ENCODE measurements at regions not wholly inside any gene's neighbourhood (a gene's known extent, or its start where the extent isn't known, plus 50 kb on each side); places are given as distances from the start of the nearest gene placed in this dataset.

DNA sequence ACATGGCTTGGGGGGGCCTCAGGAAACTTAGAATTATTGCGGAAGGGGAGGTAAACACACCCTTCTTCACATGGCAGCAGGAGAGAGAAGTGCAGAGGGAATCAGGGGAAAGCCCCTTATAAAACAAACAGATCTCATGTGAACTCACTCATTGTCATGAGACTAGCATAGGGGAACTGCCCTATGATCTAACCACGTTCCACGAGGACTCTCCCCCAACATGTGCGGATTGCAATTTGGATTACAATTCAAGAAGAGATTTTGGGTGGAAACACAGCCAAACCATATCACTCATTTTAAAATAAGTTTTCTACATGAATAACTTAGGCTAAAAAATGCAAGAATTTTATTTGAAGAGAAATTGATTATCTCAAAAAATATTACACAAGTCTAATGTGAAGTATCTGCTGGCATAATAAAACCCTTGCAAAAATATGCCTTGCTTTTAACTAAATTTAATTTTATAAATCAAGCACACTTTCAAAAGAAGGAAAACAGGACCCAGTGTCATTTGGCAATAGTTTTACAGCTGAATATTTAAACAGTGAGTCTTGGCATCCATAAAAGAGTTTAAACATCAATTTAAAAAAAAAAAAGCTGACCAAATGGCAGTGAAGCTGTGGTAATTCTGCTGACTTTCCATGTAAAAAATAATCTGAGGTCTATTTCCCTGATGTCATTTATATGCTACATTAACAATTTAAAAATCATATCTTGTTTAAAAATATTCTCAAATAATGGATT, 1057.2 kb downstream of the NAALADL2 start:
- peaks cover 10% of the 10 kb centered on the region for H3K9me3 Mint-ChIP-seq
- H3K4me3 Mint-ChIP-seq, result no peak overlapping the region
- no peak overlapping the region for H3K27ac Mint-ChIP-seq
- H3K27me3 Mint-ChIP-seq, result no peaks in the 10 kb centered on the region
- H3K36me3 Mint-ChIP-seq (ENCODE audit: low read depth), result no peaks in the 10 kb centered on the region
- DNase-seq, result no peak
- no peaks in the 10 kb centered on the region for H3K4me1 Mint-ChIP-seq (ENCODE audit: low read depth)

DNA sequence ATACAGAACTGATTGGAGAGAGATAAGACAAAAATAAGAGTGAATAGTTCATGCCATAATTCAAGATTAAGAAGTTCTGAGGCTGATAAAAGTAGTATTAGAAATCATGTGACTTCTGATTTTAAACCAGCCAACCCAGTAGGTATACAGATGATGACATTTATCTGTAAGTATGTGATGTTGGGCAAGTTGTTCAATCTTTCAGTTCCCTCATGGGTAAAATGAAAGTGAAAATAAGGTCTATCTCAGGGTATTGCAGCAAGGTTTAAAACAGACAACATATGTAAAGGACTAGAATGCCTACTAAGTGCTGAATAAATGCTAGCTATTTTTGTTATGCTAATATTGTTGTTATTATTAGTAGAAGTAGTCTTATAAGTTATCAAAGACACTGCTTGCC, 1055.7 kb downstream of the NAALADL2 start:
- Mint-ChIP-seq H3K36me3 (ENCODE audit: low read depth) (no peaks in the 10 kb centered on the region), H3K4me1 (ENCODE audit: low read depth) (no peaks in the 10 kb centered on the region), H3K4me3 (no peak overlapping the region), H3K9me3 (peaks cover 7% of the 10 kb centered on the region), H3K27ac (no peak overlapping the region), H3K27me3 (no peaks in the 10 kb centered on the region)
- DNase-seq, result no peak

DNA sequence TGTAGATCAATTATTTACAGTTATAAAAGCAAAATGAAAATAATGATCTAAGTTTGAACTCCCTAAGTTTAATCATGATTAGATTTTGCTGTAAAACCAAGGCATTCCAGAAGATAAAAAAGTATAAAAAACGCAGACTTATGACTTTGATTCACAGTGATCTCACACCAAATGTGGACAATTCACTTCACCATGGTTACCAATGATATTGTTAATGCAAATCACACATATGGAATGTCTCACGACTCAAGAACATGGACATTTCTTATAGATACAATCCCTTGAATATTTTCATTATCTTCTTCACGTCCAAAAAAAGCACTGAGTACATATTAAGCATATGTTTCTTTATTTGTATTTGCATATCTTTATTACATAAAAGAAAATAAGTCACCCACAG, 1054.2 kb downstream of the NAALADL2 start:
- H3K27ac Mint-ChIP-seq, result no peak overlapping the region
- peaks cover 5% of the 10 kb centered on the region for H3K9me3 Mint-ChIP-seq
- no peaks in the 10 kb centered on the region for H3K27me3 Mint-ChIP-seq
- H3K4me3 Mint-ChIP-seq, result no peak overlapping the region
- H3K4me1 Mint-ChIP-seq (ENCODE audit: low read depth), result no peaks in the 10 kb centered on the region
- no peak for DNase-seq
- H3K36me3 Mint-ChIP-seq (ENCODE audit: low read depth), result no peaks in the 10 kb centered on the region

DNA sequence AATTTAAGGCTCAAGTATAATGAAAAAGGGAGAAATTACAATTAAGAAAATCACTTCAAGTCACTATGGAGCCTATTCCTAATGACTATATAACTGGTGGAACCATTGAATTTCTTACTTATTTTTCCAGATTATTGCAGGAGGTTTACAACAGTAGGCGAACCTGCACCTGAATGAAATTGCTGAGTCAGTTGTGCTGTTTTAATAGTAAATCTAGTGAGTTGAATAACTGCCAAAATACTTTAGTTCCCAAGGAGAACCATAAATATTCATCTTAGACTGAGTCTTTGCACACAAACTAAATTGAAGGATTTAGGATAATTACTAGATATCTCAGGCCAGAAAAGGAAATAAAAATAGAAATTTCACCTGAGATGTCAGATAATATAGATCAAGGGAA, 1052.8 kb downstream of the NAALADL2 start:
- no peak for DNase-seq
- H3K27ac Mint-ChIP-seq, result no peak overlapping the region
- H3K4me3 Mint-ChIP-seq, result no peak overlapping the region
- no peaks in the 10 kb centered on the region for H3K27me3 Mint-ChIP-seq
- peaks cover 5% of the 10 kb centered on the region for H3K9me3 Mint-ChIP-seq
- no peaks in the 10 kb centered on the region for H3K4me1 Mint-ChIP-seq (ENCODE audit: low read depth)
- no peaks in the 10 kb centered on the region for H3K36me3 Mint-ChIP-seq (ENCODE audit: low read depth)

DNA sequence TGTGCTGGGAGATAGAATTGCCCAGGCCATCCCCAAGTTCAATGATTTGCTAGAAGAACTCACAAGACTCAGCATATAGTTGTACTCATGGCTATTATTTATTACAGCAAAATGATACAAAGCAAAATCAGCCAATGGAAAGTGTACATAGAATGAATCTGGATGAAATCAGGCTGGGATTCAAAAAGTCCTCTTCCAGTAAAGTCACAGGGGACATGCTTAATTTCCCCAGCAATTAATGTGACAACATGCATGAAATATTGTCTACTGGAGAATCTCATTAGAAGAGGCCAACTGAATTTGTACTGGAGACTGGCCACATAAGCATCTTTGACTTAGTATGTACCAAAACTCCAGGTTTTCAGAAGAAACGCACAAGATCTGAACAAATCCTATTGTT, 1043.1 kb downstream of the NAALADL2 start:
- no peaks in the 10 kb centered on the region for H3K27me3 Mint-ChIP-seq
- no peak overlapping the region for H3K27ac Mint-ChIP-seq
- no peaks in the 10 kb centered on the region for H3K36me3 Mint-ChIP-seq (ENCODE audit: low read depth)
- no peak for DNase-seq
- H3K4me1 Mint-ChIP-seq (ENCODE audit: low read depth), result no peaks in the 10 kb centered on the region
- no peak overlapping the region for H3K4me3 Mint-ChIP-seq
- peaks cover 5% of the 10 kb centered on the region for H3K9me3 Mint-ChIP-seq

DNA sequence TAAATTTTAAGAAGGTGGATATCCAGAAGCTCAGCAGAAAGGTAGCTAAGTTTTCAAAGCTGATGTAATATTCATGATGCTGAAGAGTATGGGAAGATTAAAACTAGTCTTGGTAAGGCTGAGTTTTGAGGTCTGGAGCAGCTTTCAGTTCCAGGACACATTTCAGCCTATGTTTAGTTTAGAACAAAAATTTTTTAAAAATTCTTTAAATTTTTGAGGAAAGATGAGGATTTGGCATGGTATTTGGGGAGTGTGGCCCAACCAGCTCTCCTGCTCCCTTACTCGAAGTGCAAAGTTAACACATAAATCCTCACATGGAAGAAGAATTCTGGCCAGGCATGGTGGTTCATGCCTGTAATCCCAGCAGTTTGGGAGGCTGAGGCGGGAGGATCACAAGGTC, 1039.1 kb downstream of the NAALADL2 start:
- Mint-ChIP-seq H3K4me3 (no peak overlapping the region), H3K27ac (no peak overlapping the region), H3K9me3 (peaks cover 2% of the 10 kb centered on the region), H3K36me3 (ENCODE audit: low read depth) (no peaks in the 10 kb centered on the region), H3K27me3 (no peaks in the 10 kb centered on the region), H3K4me1 (ENCODE audit: low read depth) (no peaks in the 10 kb centered on the region)
- DNase-seq, result no peak

DNA sequence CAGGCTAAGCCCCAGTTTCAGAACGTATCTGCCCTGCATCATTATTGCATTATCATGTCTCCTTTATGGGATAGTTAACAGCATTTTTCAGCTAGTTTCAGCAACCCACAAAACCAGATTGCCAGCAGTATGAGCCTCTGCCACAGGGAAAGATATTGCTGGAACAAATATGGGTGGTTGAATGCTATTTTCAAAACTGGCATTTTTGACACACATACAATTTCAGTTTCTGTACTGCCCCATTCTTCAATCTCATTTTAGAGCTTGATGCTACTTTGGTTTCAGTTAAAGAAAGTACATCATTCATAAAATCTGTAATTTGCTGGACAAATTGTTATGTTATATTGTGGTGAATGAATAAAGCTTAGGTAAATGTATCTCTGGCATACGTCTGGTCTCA, 1037.5 kb downstream of the NAALADL2 start:
- H3K4me1 Mint-ChIP-seq (ENCODE audit: low read depth), result no peaks in the 10 kb centered on the region

DNA sequence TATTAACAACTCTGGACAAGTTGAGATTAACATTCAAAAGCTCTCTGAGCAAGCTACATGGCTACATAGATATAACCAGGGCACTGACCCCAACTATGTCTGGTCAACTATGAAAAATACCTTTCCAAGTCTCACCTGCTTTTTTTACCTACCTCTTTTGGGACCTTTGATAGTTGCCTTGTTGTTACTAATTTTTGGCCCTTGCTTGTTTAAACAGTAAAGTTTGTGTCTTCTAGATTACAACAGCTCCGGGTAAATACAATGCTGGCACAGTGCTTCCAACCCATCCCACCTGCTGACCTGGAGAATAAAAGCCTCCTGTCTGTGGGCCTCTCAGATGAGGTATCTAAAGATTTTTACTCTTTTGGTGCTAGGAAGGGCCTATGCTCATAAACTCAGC, 1036.6 kb downstream of the NAALADL2 start:
- H3K9me3 Mint-ChIP-seq, result peaks cover 3% of the 10 kb centered on the region
- H3K4me1 Mint-ChIP-seq (ENCODE audit: low read depth), result no peaks in the 10 kb centered on the region
- no peak overlapping the region for H3K4me3 Mint-ChIP-seq
- no peaks in the 10 kb centered on the region for H3K36me3 Mint-ChIP-seq (ENCODE audit: low read depth)
- no peak overlapping the region for H3K27ac Mint-ChIP-seq
- no peak for DNase-seq
- no peaks in the 10 kb centered on the region for H3K27me3 Mint-ChIP-seq

More for the DNA sequence above, 1037.5 kb downstream of the NAALADL2 start:
- no peak for DNase-seq
- peaks cover 3% of the 10 kb centered on the region for H3K9me3 Mint-ChIP-seq
- no peaks in the 10 kb centered on the region for H3K36me3 Mint-ChIP-seq (ENCODE audit: low read depth)
- no peak overlapping the region for H3K27ac Mint-ChIP-seq
- H3K27me3 Mint-ChIP-seq, result no peaks in the 10 kb centered on the region
- H3K4me3 Mint-ChIP-seq, result no peak overlapping the region

DNA sequence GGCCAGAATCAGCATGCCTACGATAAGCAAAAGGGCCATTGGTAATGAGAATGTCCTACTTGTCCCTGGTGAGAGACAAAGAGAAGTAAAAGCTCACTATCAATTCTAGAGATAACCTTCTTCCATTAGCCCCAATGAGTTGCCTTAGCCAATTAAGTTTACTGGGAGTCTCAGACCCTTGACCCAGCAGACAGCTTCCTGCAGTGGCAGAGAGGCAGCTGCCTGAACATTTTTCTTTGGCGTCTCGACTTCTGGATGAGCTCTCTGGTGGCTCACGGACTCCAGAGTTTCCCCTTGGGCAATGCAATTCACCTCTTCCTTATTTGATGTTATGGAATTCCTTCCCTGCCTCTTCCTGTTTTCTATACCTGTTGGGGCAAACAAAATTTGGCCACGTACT, 1034.4 kb downstream of the NAALADL2 start:
- H3K27ac Mint-ChIP-seq, result no peak overlapping the region
- H3K4me1 Mint-ChIP-seq (ENCODE audit: low read depth), result no peaks in the 10 kb centered on the region
- H3K4me3 Mint-ChIP-seq, result no peak overlapping the region
- H3K9me3 Mint-ChIP-seq, result peaks cover 4% of the 10 kb centered on the region
- no peaks in the 10 kb centered on the region for H3K36me3 Mint-ChIP-seq (ENCODE audit: low read depth)
- DNase-seq, result no peak
- no peaks in the 10 kb centered on the region for H3K27me3 Mint-ChIP-seq

DNA sequence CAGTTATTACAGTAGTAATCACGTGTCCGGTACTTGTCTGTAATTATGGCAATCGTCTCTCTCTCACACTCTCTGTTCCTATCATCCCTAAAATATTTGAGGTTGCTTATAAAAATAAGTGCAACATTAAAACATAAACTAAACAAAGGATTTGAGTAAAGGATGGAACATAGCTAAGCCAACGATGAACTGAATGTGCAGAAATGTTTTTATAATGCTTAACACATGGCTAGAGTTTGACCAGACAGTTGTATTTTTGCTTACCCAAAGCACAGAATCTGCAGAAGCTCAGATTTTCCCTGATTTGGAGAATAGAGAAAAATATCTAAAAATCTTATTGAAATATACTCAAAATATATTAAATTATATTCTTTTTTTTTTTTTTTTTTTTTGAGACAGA, 1030.9 kb downstream of the NAALADL2 start:
- no peaks in the 10 kb centered on the region for H3K27me3 Mint-ChIP-seq
- H3K4me1 Mint-ChIP-seq (ENCODE audit: low read depth), result no peaks in the 10 kb centered on the region
- no peak for DNase-seq
- no peaks in the 10 kb centered on the region for H3K36me3 Mint-ChIP-seq (ENCODE audit: low read depth)
- H3K9me3 Mint-ChIP-seq, result peaks cover 4% of the 10 kb centered on the region
- no peak overlapping the region for H3K27ac Mint-ChIP-seq
- no peak overlapping the region for H3K4me3 Mint-ChIP-seq

DNA sequence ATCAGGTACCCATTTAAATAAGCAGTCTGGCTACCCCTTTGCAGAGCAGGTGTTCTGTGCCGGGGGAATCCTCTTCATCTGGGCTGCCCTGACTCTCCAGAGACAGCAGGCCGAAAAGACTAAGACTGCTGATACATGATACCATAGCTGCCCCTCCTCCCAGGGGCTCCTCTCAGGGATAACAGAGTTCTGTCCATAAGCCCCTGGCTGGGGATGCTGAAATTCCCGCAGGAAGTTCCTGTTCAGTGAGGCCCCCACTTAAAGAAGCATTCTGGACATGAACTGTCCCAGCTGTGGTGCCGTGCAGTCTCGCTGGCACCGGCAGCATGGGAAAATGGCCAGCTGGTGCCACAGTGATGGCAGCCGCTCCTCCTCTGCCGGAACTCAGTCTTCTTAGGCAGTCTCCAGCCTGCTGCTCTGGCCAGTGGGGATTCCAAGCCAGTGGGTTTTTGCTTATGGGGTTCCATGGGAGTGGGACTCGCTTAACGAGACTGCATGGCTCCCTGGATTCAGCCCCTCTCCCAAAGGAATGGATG, 1026.2 kb downstream of the NAALADL2 start:
- no peak overlapping the region for H3K27ac Mint-ChIP-seq
- H3K36me3 Mint-ChIP-seq (ENCODE audit: low read depth), result no peaks in the 10 kb centered on the region
- no peaks in the 10 kb centered on the region for H3K27me3 Mint-ChIP-seq
- H3K4me1 Mint-ChIP-seq (ENCODE audit: low read depth), result no peaks in the 10 kb centered on the region
- H3K9me3 Mint-ChIP-seq, result peaks cover 10% of the 10 kb centered on the region
- DNase-seq, result no peak
- H3K4me3 Mint-ChIP-seq, result no peak overlapping the region

DNA sequence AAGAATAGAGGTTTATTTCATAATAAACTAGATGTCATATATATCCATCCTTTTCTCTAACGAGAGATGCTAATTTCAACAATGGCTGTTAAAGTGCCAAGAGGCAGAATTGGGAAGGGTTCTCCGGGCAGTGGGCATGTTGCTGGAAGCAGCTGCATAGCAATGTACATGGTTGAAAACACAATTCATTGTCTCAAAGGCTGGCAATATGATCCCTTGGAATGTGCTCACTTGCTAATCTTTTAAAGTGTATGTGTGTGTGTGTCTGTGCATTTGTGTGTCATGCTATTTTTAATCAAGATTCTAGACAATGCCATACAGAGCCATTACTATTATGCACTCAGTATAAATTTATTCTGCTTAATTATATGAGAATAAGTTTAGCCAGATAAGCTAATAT, 1020.3 kb downstream of the NAALADL2 start:
- H3K4me3 Mint-ChIP-seq, result no peak overlapping the region
- no peaks in the 10 kb centered on the region for H3K4me1 Mint-ChIP-seq (ENCODE audit: low read depth)

DNA sequence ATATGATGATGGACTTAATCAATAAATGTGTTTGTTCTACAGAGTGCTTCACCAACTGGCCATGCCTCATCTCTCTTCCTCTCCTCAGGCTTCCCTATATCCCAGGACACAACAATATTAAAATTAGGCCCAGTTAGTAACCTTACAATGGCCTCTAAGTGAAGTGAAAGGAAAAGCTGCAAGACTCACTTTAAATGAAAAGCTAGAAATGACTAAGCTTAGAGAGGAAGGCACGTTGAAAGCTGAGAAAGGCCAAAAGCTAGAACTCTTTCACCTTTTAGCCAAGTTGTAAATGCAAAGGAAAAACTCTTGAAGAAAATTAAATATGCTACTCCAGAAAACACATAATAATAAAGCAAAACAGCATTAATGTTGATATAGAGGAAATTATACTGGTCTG, 1010.3 kb downstream of the NAALADL2 start:
- Mint-ChIP-seq H3K9me3 (peaks cover 2% of the 10 kb centered on the region), H3K36me3 (ENCODE audit: low read depth) (no peaks in the 10 kb centered on the region), H3K27me3 (no peaks in the 10 kb centered on the region), H3K4me1 (ENCODE audit: low read depth) (no peaks in the 10 kb centered on the region), H3K27ac (no peak overlapping the region), H3K4me3 (no peak overlapping the region)
- DNase-seq, result no peak

More for the DNA sequence above, 1020.3 kb downstream of the NAALADL2 start:
- no peak for DNase-seq
- peaks cover 10% of the 10 kb centered on the region for H3K9me3 Mint-ChIP-seq
- no peak overlapping the region for H3K27ac Mint-ChIP-seq
- H3K27me3 Mint-ChIP-seq, result no peaks in the 10 kb centered on the region
- H3K36me3 Mint-ChIP-seq (ENCODE audit: low read depth), result no peaks in the 10 kb centered on the region

DNA sequence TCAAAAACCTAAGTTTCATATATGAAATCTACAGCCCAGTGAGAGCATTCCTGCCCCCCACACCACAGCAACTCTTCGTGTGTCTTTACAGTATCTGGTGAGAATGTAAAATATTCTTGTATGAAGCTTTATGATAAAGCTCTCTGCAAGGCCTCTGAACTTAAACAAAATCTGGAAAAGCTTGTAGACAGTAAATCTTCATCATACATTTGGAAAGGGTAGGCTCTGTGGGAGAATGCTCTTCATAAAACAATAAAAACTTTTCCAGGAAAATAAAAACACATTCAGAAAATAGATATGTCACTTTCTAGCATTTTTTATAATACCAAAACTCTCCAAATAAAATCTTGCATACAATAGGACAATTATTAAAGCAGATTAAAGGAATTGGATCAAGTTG, 1009.5 kb downstream of the NAALADL2 start:
- H3K9me3 Mint-ChIP-seq, result peaks cover 2% of the 10 kb centered on the region
- no peak for DNase-seq
- no peaks in the 10 kb centered on the region for H3K4me1 Mint-ChIP-seq (ENCODE audit: low read depth)
- no peak overlapping the region for H3K27ac Mint-ChIP-seq
- H3K4me3 Mint-ChIP-seq, result no peak overlapping the region
- H3K27me3 Mint-ChIP-seq, result no peaks in the 10 kb centered on the region
- H3K36me3 Mint-ChIP-seq (ENCODE audit: low read depth), result no peaks in the 10 kb centered on the region

DNA sequence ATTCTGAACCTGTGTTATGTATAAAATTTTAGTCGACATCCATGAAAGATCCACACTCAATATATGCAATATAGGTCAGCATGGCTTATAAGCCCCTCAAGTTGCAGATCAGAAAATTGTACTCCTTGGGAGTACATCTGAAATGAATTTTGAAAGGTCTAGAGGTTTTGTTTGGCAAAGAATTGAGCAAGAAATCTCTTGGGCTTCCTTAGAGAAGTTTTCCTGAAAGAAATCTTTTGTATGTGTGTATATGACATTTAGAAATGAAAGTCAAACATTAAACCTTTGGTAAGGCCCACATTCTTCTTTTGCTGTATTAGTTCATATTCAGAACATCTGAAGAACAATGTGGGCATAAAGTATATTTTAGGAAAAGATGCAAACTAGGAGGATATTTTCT, 1006.6 kb downstream of the NAALADL2 start:
- Mint-ChIP-seq H3K4me3 (no peak overlapping the region), H3K4me1 (ENCODE audit: low read depth) (no peaks in the 10 kb centered on the region), H3K9me3 (no peaks in the 10 kb centered on the region), H3K27me3 (no peaks in the 10 kb centered on the region), H3K36me3 (ENCODE audit: low read depth) (no peaks in the 10 kb centered on the region), H3K27ac (no peak overlapping the region)
- DNase-seq, result no peak

DNA sequence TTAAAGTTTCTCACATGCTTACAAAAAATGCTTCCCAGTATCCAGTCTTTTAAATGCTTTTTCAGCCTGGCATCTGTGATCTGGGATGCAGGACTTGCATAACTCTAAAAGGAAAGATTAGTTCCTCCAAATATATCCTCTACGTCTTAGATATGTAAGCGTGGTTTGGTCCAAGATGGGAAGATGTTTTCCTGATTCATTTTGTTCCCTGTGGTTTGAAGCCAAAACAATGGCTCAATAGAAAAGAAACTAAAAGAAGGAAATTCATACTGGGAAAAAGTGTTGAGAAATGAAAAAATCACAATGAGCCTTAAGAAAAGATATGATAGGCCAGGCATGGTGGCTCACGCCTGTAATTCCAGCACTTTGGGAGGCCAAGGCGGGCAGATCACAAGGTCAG, 1002.8 kb downstream of the NAALADL2 start:
- Mint-ChIP-seq H3K27ac (no peak overlapping the region), H3K27me3 (no peaks in the 10 kb centered on the region), H3K9me3 (peaks cover 4% of the 10 kb centered on the region), H3K4me1 (ENCODE audit: low read depth) (no peaks in the 10 kb centered on the region), H3K4me3 (no peak overlapping the region), H3K36me3 (ENCODE audit: low read depth) (no peaks in the 10 kb centered on the region)
- no peak for DNase-seq
